Embryonic facial prominence (tissue), 1 donor: ENCODE measurements at regions not wholly inside any gene's neighbourhood (a gene's known extent, or its start where the extent isn't known, plus 50 kb on each side); places are given as distances from the start of the nearest gene placed in this dataset.

Experiments used
- DNase-seq: peaks from one replicate; pipeline ENCODE4 v3.0.0-alpha.2; 2016; ENCODE audit errors: extremely low spot score

- DNase-seq, result no peak
These were observed 152.4 kb upstream of the KCTD1 start for GRCh38 chr18:26700728-26701127.

GRCh38 chr18:26700201-26700600 is 151.8 kb upstream of the KCTD1 start:
- DNase-seq, result no peak

- no peak for DNase-seq
These were observed 149.0 kb upstream of the KCTD1 start for GRCh38 chr18:26697186-26697884.

GRCh38 chr18:26696786-26697185 is 148.4 kb upstream of the KCTD1 start:
- DNase-seq, result no peak

GRCh38 chr18:26696308-26696707 is 148.0 kb upstream of the KCTD1 start:
- DNase-seq, result no peak

- no peak for DNase-seq
These were observed 141.0 kb upstream of the KCTD1 start for GRCh38 chr18:26689226-26689879.

GRCh38 chr18:26686532-26686931 is 138.2 kb upstream of the KCTD1 start:
- no peak for DNase-seq

GRCh38 chr18:26685438-26686157 is 137.2 kb upstream of the KCTD1 start:
- DNase-seq, result no peak

- DNase-seq, result no peak
These were observed 129.6 kb upstream of the KCTD1 start for GRCh38 chr18:26677957-26678356.

- DNase-seq, result no peak
These were observed 118.7 kb upstream of the KCTD1 start for GRCh38 chr18:26667046-26667445.

- DNase-seq, result no peak
These were observed 114.6 kb upstream of the KCTD1 start for GRCh38 chr18:26662996-26663395.

- no peak for DNase-seq
These were observed 109.6 kb upstream of the KCTD1 start for GRCh38 chr18:26657631-26658581.

- DNase-seq, result peak; percentile 69
These were observed 108.7 kb upstream of the KCTD1 start for GRCh38 chr18:26656944-26657536.

- no peak for DNase-seq
These were observed 108.1 kb upstream of the KCTD1 start for GRCh38 chr18:26656431-26656943.

GRCh38 chr18:26655525-26656430 is 107.4 kb upstream of the KCTD1 start:
- DNase-seq, result peak; percentile 74

- peak; percentile 58 for DNase-seq
These were observed 106.5 kb upstream of the KCTD1 start for GRCh38 chr18:26654616-26655524.

- no peak for DNase-seq
These were observed 105.7 kb upstream of the KCTD1 start for GRCh38 chr18:26653943-26654615.

GRCh38 chr18:26652501-26652900 is 104.1 kb upstream of the KCTD1 start:
- no peak for DNase-seq
